Choroid plexus epithelial cell (primary cell): ENCODE measurements at regions not wholly inside any gene's neighbourhood (a gene's known extent, or its start where the extent isn't known, plus 50 kb on each side); places are given as distances from the start of the nearest gene placed in this dataset.
"Not testable (repeated sequence)": the region's sequence is repeated elsewhere in the genome, so short reads cannot be mapped to it uniquely, and the experiment has no call there.

Experiments
- DNase-seq: peaks from one replicate; pipeline ENCODE4 v3.0.0-alpha.2; 2010; ENCODE audit warnings: low read depth
- H3K4me3 ChIP-seq: 2 replicates; pipeline ENCODE4 v1.5.1; 2011; ENCODE audit warnings: low read depth, mild to moderate bottlenecking, control low read depth, low read length, moderate library complexity
- CTCF ChIP-seq: conservative IDR thresholded peaks from 2 replicates; pipeline ENCODE4 v1.5.1; 2011; ENCODE audit warnings: low read depth, mild to moderate bottlenecking, control low read depth, inconsistent platforms, low read length, moderate library complexity

GRCh38 chr14:81618695-81619094, 85.0 kb upstream of the SEL1L start:
- no peak for DNase-seq
- H3K4me3 ChIP-seq, result no peak overlapping the region
- TF ChIP-seq CTCF, result no peak

GRCh38 chr14:81619816-81620215, 86.2 kb upstream of the SEL1L start:
- no peak for DNase-seq
- no peak for TF ChIP-seq CTCF
- H3K4me3 ChIP-seq, result no peak overlapping the region

GRCh38 chr14:81623771-81624396, 90.2 kb upstream of the SEL1L start:
- not testable (repeated sequence) for DNase-seq, H3K4me3 ChIP-seq

GRCh38 chr14:81625343-81625742, 91.7 kb upstream of the SEL1L start:
- DNase-seq, result peak; percentile 12

GRCh38 chr14:81632157-81632556, 98.5 kb upstream of the SEL1L start:
- no peak for DNase-seq
- no peak for TF ChIP-seq CTCF
- no peak overlapping the region for H3K4me3 ChIP-seq

More at GRCh38 chr14:81625343-81625742, 91.7 kb upstream of the SEL1L start:
- TF ChIP-seq CTCF, result no peak
- no peak overlapping the region for H3K4me3 ChIP-seq

GRCh38 chr14:81633496-81633895, 99.8 kb upstream of the SEL1L start:
- no peak overlapping the region for H3K4me3 ChIP-seq
- TF ChIP-seq CTCF, result no peak
- DNase-seq, result no peak

GRCh38 chr14:81637639-81638038, 104.0 kb upstream of the SEL1L start:
- no peak overlapping the region for H3K4me3 ChIP-seq
- no peak for DNase-seq
- TF ChIP-seq CTCF, result no peak
